ENCODE measurements at regions not wholly inside any gene's neighbourhood (a gene's known extent, or its start where the extent isn't known, plus 50 kb on each side); places are given as distances from the start of the nearest gene placed in this dataset.

DNA sequence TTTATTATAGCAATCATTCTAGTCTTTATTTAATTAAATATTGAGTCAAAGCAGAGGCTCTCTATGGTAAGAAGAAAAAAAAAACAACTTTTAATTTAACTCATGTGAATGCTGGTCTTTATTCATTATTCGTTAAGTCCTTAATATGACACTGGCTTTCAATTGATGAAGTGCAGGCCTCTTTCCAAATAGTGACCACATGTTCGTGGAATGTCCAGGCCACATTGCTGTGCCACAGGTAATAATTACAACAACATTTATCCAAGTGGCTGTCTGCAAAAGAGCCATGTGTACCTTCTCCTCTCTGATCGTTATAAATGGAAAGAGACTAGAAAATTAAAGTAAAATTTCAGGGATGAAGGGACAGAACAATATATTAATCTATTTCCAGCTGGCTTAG, 220.1 kb upstream of the PABPC4L start:
- intact Hi-C loops (cut with micrococcal nuclease) (no loop called here), dilution Hi-C loops (cut with MboI; ENCODE audit: extremely low pct_ligation_motif_present, low sequenced_read_pairs) (no loop called here)
- H3K4me3 ChIP-seq (replicated peaks in 1 of 3; ENCODE audit: insufficient read depth in 1 of 3, low read depth in 1 of 3, low read length in 3 of 3), result no peak overlapping the region
- no peak overlapping the region for H3K4me2 ChIP-seq (ENCODE audit: insufficient read depth, low read length)
- no peak overlapping the region for H3K9ac ChIP-seq (replicated peaks; ENCODE audit: extremely low read depth, insufficient read depth, low read length)
- H2AFZ ChIP-seq (ENCODE audit: low read depth, low read length), result no peak overlapping the region
- BruUV-seq (replicated peaks), result no TSS peak
- ChIA-PET CTCF (no interaction called here), POLR2A (no interaction called here)
- H3K36me3 ChIP-seq (ENCODE audit: control insufficient read depth in 2 of 2, extremely low read depth in 1 of 2, insufficient read depth in 2 of 2, low read length in 2 of 2), result no peaks in the 10 kb centered on the region
- DNase-seq (ENCODE audit: low read depth, low spot score) (no peak), FAIRE-seq (no peak)
- H4K20me1 ChIP-seq (replicated peaks; ENCODE audit: control insufficient read depth, extremely low read depth, insufficient read depth, low read length), result no peaks in the 10 kb centered on the region
- H3K9me1 ChIP-seq (replicated peaks; ENCODE audit: control insufficient read depth, extremely low read depth, insufficient read depth, low read length), result no peaks in the 10 kb centered on the region
- no peak overlapping the region for H3K27ac ChIP-seq (ENCODE audit: insufficient read depth, low read depth, low read length)
- H3K79me2 ChIP-seq (ENCODE audit: control insufficient read depth, insufficient read depth, low read length), result no peaks in the 10 kb centered on the region
- no peaks in the 10 kb centered on the region for H3K9me3 ChIP-seq (replicated peaks; ENCODE audit: control insufficient read depth, insufficient read depth, low read length)
- no peaks in the 10 kb centered on the region for H3K4me1 ChIP-seq (ENCODE audit: control insufficient read depth, extremely low read depth, insufficient read depth, low read length)
- no peaks in the 10 kb centered on the region for H3K27me3 ChIP-seq (ENCODE audit: control insufficient read depth in 2 of 2, insufficient read depth in 2 of 2, low read length in 2 of 2)
- TF ChIP-seq POLR2AphosphoS5 (IDR thresholded peaks at IDR 0.05; ENCODE audit: insufficient read depth, low read depth, low read length), result no peak
- TF ChIP-seq MAX (IDR thresholded peaks at IDR 0.05; ENCODE audit: insufficient read depth, insufficient read length), result no peak
- no peak for TF ChIP-seq POLR2A (IDR thresholded peaks at IDR 0.05; ENCODE audit: low read depth, low read length)
- TF ChIP-seq CTCF (IDR thresholded peaks at IDR 0.05; ENCODE audit: extremely low read depth in 1 of 2, insufficient read depth in 1 of 2, low read depth in 1 of 2, low read length in 2 of 2), result no peak
- TF ChIP-seq EZH2 (IDR thresholded peaks at IDR 0.05; ENCODE audit: borderline replicate concordance, low read depth, low read length, severe bottlenecking), result no peak
- TF ChIP-seq GATA2 (IDR thresholded peaks at IDR 0.05; ENCODE audit: insufficient read depth, insufficient read length, low read depth, low read length), result no peak
- TF ChIP-seq JUN (IDR thresholded peaks at IDR 0.05; ENCODE audit: borderline replicate concordance, insufficient read depth, insufficient read length, low read depth), result no peak
- no peak for TF ChIP-seq FOS (IDR thresholded peaks at IDR 0.05; ENCODE audit: borderline replicate concordance, insufficient read depth, low read length)
- no peak for TF ChIP-seq MYC (IDR thresholded peaks at IDR 0.05; ENCODE audit: low read depth, low read length)
